GM23338 (cell line): ENCODE measurements at regions not wholly inside any gene's neighbourhood (a gene's known extent, or its start where the extent isn't known, plus 50 kb on each side); places are given as distances from the start of the nearest gene placed in this dataset.

Experiments
- ATAC-seq: fragments of 200-7000 bp; cut with Tn5 transposase; 3 replicates; pipeline ENCODE4 v1.9.1; 2020
- DNase-seq: peaks from one replicate; pipeline ENCODE4 v3.0.0-alpha.2; 2015; ENCODE audit warnings: low spot score
- H2AFZ ChIP-seq: fragments of 200-600 bp; sonication (generic); 2 replicates; pipeline ENCODE4 v1.8.0; 2016; ENCODE audit warnings: antibody characterized with exemption, mild to moderate bottlenecking, moderate library complexity
- H3F3A ChIP-seq: fragments of 200-600 bp; sonication (generic); replicated peaks from 2 replicates; pipeline ENCODE4 v1.8.0; 2017; ENCODE audit warnings: antibody characterized with exemption, mixed run types, low read depth
- H3K27ac ChIP-seq: fragments of 200-600 bp; sonication (generic); 2 replicates; pipeline ENCODE4 v1.6.1; 2016; ENCODE audit warnings: low read depth
- H3K27me3 ChIP-seq: fragments of 200-600 bp; sonication (generic); 2 replicates; pipeline ENCODE4 v1.8.0; 2016; ENCODE audit warnings: mild to moderate bottlenecking, mixed run types, moderate library complexity; ENCODE audit not compliant: insufficient read depth
- H3K36me3 ChIP-seq: fragments of 200-600 bp; sonication (generic); 2 replicates; pipeline ENCODE4 v1.8.0; 2016; ENCODE audit warnings: mild to moderate bottlenecking; ENCODE audit not compliant: insufficient read depth
- H3K4me1 ChIP-seq: fragments of 200-600 bp; sonication (generic); 2 replicates; pipeline ENCODE4 v1.8.0; 2016; ENCODE audit warnings: mild to moderate bottlenecking, moderate library complexity; ENCODE audit not compliant: insufficient read depth
- H3K4me2 ChIP-seq: fragments of 200-600 bp; sonication (generic); 2 replicates; pipeline ENCODE4 v1.7.1; 2017; ENCODE audit warnings: mixed run types
- H3K4me3 ChIP-seq: fragments of 200-600 bp; sonication (generic); 2 replicates; pipeline ENCODE4 v1.6.1; 2016; ENCODE audit warnings: mixed run types
- H3K79me2 ChIP-seq: fragments of 200-600 bp; sonication (generic); replicated peaks from 2 replicates; pipeline ENCODE4 v1.8.0; 2017; ENCODE audit warnings: mild to moderate bottlenecking; ENCODE audit not compliant: insufficient read depth
- H3K9me2 ChIP-seq: fragments of 200-600 bp; sonication (generic); 2 replicates; pipeline ENCODE4 v1.8.0; 2017; ENCODE audit not compliant: insufficient read depth
- H4K20me1 ChIP-seq: fragments of 200-600 bp; sonication (generic); replicated peaks from 2 replicates; pipeline ENCODE4 v1.8.0; 2017; ENCODE audit warnings: mild to moderate bottlenecking; ENCODE audit not compliant: insufficient read depth
- H3K27ac Mint-ChIP-seq: 2 replicates; pipeline ENCODE4 v1.8.0; 2020; ENCODE audit warnings: inconsistent platforms, mild to moderate bottlenecking, moderate library complexity, mixed read lengths
- H3K27me3 Mint-ChIP-seq: 3 replicates; pipeline ENCODE4 v1.8.0; 2022; ENCODE audit warnings: low read depth, mild to moderate bottlenecking, moderate library complexity, mixed read lengths, inconsistent platforms; ENCODE audit not compliant: insufficient read depth, poor library complexity
- H3K36me3 Mint-ChIP-seq: 3 replicates; pipeline ENCODE4 v1.8.0; 2021; ENCODE audit warnings: low read depth, mild to moderate bottlenecking, inconsistent platforms, moderate library complexity, mixed read lengths
- H3K4me1 Mint-ChIP-seq: 3 replicates; pipeline ENCODE4 v1.8.0; 2020; ENCODE audit warnings: mild to moderate bottlenecking, inconsistent platforms, mixed read lengths
- H3K4me3 Mint-ChIP-seq: 3 replicates; pipeline ENCODE4 v1.8.0; 2021; ENCODE audit warnings: moderate library complexity, mild to moderate bottlenecking, inconsistent platforms, mixed read lengths
- H3K9me3 Mint-ChIP-seq: 3 replicates; pipeline ENCODE4 v1.8.0; 2020; ENCODE audit warnings: moderate library complexity, mild to moderate bottlenecking, inconsistent platforms, mixed read lengths
- CREB1 ChIP-seq: fragments of 250-450 bp; sonication (Bioruptor Pico); IDR thresholded peaks from 2 replicates; pipeline ENCODE4 v1.5.0; 2020; ENCODE audit warnings: low read depth, mild to moderate bottlenecking, moderate library complexity
- EZH2 ChIP-seq: fragments of 200-600 bp; sonication (generic); IDR thresholded peaks from one replicate; pipeline ENCODE4 v1.8.0; 2017; ENCODE audit warnings: antibody characterized with exemption, mild to moderate bottlenecking, low read depth; ENCODE audit not compliant: unreplicated experiment
- EZH2phosphoT487 ChIP-seq: fragments of 200-600 bp; sonication (generic); IDR thresholded peaks from one replicate; pipeline ENCODE4 v1.8.1; 2018; ENCODE audit warnings: antibody characterized with exemption; ENCODE audit not compliant: unreplicated experiment
- JUNB ChIP-seq: IDR thresholded peaks from one replicate; pipeline ENCODE4 v1.6.1; 2016; ENCODE audit warnings: antibody characterized with exemption; ENCODE audit not compliant: unreplicated experiment
- NANOG ChIP-seq: IDR thresholded peaks from 2 replicates; pipeline ENCODE4 v1.6.1; 2016; ENCODE audit warnings: antibody characterized with exemption, borderline replicate concordance
- POLR2AphosphoS5 ChIP-seq: IDR thresholded peaks from 2 replicates; pipeline ENCODE4 v1.6.1; 2016; ENCODE audit warnings: antibody characterized with exemption, low read depth
- STAT1 ChIP-seq: IDR thresholded peaks from one replicate; pipeline ENCODE4 v1.6.1; 2016; ENCODE audit warnings: antibody characterized with exemption; ENCODE audit not compliant: unreplicated experiment
- ZNF114 ChIP-seq: fragments of 250-450 bp; sonication (Bioruptor Pico); IDR thresholded peaks from 2 replicates; pipeline ENCODE4 v1.5.0; 2020; ENCODE audit warnings: mild to moderate bottlenecking, moderate library complexity
- ZNF331 ChIP-seq: fragments of 250-450 bp; sonication (Bioruptor Pico); IDR thresholded peaks from 2 replicates; pipeline ENCODE4 v1.5.0; 2020; ENCODE audit warnings: low read depth, mild to moderate bottlenecking, moderate library complexity
- TF ChIP-seq, protein P1 (sequence below), 2 experiments: fragments of 200-600 bp in 1 of 2; sonication (generic) in 1 of 2; conservative IDR thresholded peaks; 2 replicates each; pipeline versions ENCODE4 v1.5.1 to v1.6.1; 2016 to 2017; ENCODE audit warnings: antibody characterized with exemption in 2 of 2, low read depth in 2 of 2, mild to moderate bottlenecking in 2 of 2, moderate library complexity in 1 of 2
- TF ChIP-seq, protein P2 (sequence below): IDR thresholded peaks from one replicate; pipeline ENCODE4 v1.6.1; 2018; ENCODE audit warnings: antibody characterized with exemption; ENCODE audit not compliant: unreplicated experiment
- TF ChIP-seq, protein P3 (sequence below): IDR thresholded peaks from 2 replicates; pipeline ENCODE4 v1.6.1; 2016; ENCODE audit warnings: antibody characterized with exemption
- TF ChIP-seq, protein P4 (sequence below): fragments of 250-450 bp; sonication (Bioruptor Pico); IDR thresholded peaks from 2 replicates; pipeline ENCODE4 v1.5.0; 2020; ENCODE audit warnings: mild to moderate bottlenecking, moderate library complexity

DNA sequence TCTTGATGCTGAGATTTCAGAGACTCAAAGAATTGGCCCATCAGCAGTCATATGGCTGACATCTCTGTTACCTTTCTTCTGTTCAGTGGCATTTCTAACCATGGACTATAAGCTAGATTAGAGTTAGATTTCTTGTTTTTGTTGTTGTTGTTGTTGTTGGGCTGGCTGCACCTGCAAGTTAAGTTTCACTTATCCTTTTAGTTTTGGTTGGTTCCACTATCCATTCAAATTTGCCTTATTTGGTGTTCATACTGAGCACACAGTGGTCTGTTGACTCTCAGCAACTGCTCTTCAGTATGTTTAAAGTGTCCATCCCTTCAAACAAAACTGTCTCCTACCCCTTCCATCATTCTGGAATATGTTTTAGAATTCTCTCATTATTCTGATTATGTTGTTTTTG lies 106.8 kb downstream of the ZFY start:
- no peak for ATAC-seq
- Histone ChIP-seq H3K27ac (no peak overlapping the region), H4K20me1 (no peaks in the 10 kb centered on the region), H2AFZ (no peak overlapping the region), H3K4me1 (no peaks in the 10 kb centered on the region), H3K9me2 (no peaks in the 10 kb centered on the region), H3F3A (no peaks in the 10 kb centered on the region), H3K4me3 (no peak overlapping the region), H3K4me2 (no peak overlapping the region), H3K79me2 (no peaks in the 10 kb centered on the region), H3K36me3 (no peaks in the 10 kb centered on the region), H3K27me3 (no peaks in the 10 kb centered on the region)
- Mint-ChIP-seq H3K4me3 (no peak overlapping the region), H3K27me3 (no peaks in the 10 kb centered on the region), H3K4me1 (no peaks in the 10 kb centered on the region), H3K36me3 (no peaks in the 10 kb centered on the region), H3K27ac (no peak overlapping the region), H3K9me3 (no peaks in the 10 kb centered on the region)
- TF ChIP-seq, protein P1, sequence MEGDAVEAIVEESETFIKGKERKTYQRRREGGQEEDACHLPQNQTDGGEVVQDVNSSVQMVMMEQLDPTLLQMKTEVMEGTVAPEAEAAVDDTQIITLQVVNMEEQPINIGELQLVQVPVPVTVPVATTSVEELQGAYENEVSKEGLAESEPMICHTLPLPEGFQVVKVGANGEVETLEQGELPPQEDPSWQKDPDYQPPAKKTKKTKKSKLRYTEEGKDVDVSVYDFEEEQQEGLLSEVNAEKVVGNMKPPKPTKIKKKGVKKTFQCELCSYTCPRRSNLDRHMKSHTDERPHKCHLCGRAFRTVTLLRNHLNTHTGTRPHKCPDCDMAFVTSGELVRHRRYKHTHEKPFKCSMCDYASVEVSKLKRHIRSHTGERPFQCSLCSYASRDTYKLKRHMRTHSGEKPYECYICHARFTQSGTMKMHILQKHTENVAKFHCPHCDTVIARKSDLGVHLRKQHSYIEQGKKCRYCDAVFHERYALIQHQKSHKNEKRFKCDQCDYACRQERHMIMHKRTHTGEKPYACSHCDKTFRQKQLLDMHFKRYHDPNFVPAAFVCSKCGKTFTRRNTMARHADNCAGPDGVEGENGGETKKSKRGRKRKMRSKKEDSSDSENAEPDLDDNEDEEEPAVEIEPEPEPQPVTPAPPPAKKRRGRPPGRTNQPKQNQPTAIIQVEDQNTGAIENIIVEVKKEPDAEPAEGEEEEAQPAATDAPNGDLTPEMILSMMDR (conservative IDR thresholded peaks at IDR 0.05; ENCODE audit: low read depth in 2 of 2): no peak
- TF ChIP-seq, protein P2, sequence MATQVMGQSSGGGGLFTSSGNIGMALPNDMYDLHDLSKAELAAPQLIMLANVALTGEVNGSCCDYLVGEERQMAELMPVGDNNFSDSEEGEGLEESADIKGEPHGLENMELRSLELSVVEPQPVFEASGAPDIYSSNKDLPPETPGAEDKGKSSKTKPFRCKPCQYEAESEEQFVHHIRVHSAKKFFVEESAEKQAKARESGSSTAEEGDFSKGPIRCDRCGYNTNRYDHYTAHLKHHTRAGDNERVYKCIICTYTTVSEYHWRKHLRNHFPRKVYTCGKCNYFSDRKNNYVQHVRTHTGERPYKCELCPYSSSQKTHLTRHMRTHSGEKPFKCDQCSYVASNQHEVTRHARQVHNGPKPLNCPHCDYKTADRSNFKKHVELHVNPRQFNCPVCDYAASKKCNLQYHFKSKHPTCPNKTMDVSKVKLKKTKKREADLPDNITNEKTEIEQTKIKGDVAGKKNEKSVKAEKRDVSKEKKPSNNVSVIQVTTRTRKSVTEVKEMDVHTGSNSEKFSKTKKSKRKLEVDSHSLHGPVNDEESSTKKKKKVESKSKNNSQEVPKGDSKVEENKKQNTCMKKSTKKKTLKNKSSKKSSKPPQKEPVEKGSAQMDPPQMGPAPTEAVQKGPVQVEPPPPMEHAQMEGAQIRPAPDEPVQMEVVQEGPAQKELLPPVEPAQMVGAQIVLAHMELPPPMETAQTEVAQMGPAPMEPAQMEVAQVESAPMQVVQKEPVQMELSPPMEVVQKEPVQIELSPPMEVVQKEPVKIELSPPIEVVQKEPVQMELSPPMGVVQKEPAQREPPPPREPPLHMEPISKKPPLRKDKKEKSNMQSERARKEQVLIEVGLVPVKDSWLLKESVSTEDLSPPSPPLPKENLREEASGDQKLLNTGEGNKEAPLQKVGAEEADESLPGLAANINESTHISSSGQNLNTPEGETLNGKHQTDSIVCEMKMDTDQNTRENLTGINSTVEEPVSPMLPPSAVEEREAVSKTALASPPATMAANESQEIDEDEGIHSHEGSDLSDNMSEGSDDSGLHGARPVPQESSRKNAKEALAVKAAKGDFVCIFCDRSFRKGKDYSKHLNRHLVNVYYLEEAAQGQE: no peak
- TF ChIP-seq JUNB (no peak), POLR2AphosphoS5 (no peak), ZNF114 (CRISPR knock-in tag) (no peak), STAT1 (no peak), EZH2phosphoT487 (no peak), ZNF331 (CRISPR knock-in tag) (no peak), NANOG (no peak), CREB1 (no peak), EZH2 (no peak)
- TF ChIP-seq, protein P3, sequence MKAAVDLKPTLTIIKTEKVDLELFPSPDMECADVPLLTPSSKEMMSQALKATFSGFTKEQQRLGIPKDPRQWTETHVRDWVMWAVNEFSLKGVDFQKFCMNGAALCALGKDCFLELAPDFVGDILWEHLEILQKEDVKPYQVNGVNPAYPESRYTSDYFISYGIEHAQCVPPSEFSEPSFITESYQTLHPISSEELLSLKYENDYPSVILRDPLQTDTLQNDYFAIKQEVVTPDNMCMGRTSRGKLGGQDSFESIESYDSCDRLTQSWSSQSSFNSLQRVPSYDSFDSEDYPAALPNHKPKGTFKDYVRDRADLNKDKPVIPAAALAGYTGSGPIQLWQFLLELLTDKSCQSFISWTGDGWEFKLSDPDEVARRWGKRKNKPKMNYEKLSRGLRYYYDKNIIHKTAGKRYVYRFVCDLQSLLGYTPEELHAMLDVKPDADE: no peak
- TF ChIP-seq, protein P4, sequence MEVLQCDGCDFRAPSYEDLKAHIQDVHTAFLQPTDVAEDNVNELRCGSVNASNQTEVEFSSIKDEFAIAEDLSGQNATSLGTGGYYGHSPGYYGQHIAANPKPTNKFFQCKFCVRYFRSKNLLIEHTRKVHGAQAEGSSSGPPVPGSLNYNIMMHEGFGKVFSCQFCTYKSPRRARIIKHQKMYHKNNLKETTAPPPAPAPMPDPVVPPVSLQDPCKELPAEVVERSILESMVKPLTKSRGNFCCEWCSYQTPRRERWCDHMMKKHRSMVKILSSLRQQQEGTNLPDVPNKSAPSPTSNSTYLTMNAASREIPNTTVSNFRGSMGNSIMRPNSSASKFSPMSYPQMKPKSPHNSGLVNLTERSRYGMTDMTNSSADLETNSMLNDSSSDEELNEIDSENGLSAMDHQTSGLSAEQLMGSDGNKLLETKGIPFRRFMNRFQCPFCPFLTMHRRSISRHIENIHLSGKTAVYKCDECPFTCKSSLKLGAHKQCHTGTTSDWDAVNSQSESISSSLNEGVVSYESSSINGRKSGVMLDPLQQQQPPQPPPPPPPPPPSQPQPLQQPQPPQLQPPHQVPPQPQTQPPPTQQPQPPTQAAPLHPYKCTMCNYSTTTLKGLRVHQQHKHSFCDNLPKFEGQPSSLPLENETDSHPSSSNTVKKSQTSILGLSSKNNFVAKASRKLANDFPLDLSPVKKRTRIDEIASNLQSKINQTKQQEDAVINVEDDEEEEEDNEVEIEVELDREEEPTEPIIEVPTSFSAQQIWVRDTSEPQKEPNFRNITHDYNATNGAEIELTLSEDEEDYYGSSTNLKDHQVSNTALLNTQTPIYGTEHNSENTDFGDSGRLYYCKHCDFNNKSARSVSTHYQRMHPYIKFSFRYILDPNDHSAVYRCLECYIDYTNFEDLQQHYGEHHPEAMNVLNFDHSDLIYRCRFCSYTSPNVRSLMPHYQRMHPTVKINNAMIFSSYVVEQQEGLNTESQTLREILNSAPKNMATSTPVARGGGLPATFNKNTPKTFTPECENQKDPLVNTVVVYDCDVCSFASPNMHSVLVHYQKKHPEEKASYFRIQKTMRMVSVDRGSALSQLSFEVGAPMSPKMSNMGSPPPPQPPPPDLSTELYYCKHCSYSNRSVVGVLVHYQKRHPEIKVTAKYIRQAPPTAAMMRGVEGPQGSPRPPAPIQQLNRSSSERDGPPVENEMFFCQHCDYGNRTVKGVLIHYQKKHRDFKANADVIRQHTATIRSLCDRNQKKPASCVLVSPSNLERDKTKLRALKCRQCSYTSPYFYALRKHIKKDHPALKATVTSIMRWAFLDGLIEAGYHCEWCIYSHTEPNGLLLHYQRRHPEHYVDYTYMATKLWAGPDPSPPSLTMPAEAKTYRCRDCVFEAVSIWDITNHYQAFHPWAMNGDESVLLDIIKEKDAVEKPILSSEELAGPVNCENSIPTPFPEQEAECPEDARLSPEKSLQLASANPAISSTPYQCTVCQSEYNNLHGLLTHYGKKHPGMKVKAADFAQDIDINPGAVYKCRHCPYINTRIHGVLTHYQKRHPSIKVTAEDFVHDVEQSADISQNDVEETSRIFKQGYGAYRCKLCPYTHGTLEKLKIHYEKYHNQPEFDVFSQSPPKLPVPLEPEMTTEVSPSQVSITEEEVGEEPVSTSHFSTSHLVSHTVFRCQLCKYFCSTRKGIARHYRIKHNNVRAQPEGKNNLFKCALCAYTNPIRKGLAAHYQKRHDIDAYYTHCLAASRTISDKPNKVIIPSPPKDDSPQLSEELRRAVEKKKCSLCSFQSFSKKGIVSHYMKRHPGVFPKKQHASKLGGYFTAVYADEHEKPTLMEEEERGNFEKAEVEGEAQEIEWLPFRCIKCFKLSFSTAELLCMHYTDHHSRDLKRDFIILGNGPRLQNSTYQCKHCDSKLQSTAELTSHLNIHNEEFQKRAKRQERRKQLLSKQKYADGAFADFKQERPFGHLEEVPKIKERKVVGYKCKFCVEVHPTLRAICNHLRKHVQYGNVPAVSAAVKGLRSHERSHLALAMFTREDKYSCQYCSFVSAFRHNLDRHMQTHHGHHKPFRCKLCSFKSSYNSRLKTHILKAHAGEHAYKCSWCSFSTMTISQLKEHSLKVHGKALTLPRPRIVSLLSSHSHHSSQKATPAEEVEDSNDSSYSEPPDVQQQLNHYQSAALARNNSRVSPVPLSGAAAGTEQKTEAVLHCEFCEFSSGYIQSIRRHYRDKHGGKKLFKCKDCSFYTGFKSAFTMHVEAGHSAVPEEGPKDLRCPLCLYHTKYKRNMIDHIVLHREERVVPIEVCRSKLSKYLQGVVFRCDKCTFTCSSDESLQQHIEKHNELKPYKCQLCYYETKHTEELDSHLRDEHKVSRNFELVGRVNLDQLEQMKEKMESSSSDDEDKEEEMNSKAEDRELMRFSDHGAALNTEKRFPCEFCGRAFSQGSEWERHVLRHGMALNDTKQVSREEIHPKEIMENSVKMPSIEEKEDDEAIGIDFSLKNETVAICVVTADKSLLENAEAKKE (CRISPR knock-in tag): no peak
- DNase-seq: no peak
